Suppressor macrophage (primary cell): ENCODE measurements at regions not wholly inside any gene's neighbourhood (a gene's known extent, or its start where the extent isn't known, plus 50 kb on each side); places are given as distances from the start of the nearest gene placed in this dataset.
"Not testable (repeated sequence)": the region's sequence is repeated elsewhere in the genome, so short reads cannot be mapped to it uniquely, and the experiment has no call there.

Experiments used
- DNase-seq, 4 experiments: peaks; one replicate each; pipeline ENCODE4 v3.0.0-alpha.2; 2020 to 2022

- DNase-seq, result no peak
Observed at GRCh38 chr3:28155631-28156030, 85.8 kb upstream of the CMC1 start.

GRCh38 chr3:28156599-28156998 lies 84.8 kb upstream of the CMC1 start:
- DNase-seq, result not testable (repeated sequence)

- DNase-seq, result no peak
Observed at GRCh38 chr3:28171962-28172361, 69.5 kb upstream of the CMC1 start.

- DNase-seq, result no peak
Observed at GRCh38 chr3:28172748-28173147, 68.7 kb upstream of the CMC1 start.

- no peak for DNase-seq
Observed at GRCh38 chr3:28173836-28174235, 67.6 kb upstream of the CMC1 start.

- no peak for DNase-seq
Observed at GRCh38 chr3:28186748-28187147, 54.7 kb upstream of the CMC1 start.

- DNase-seq, result no peak
Observed at GRCh38 chr3:28188686-28189085, 52.7 kb upstream of the CMC1 start.

- no peak for DNase-seq
Observed at GRCh38 chr3:28191363-28191762, 50.1 kb upstream of the CMC1 start.
